ENCODE measurements at regions not wholly inside any gene's neighbourhood (a gene's known extent, or its start where the extent isn't known, plus 50 kb on each side); places are given as distances from the start of the nearest gene placed in this dataset.

- peak; percentile 47 to 66 for DNase-seq (ENCODE audit: low read depth in 1 of 2, low spot score in 2 of 2)
These were observed 155.2 kb downstream of the FAM43A start for GRCh38 chr3:194840661-194841514.

GRCh38 chr3:194841515-194841841 lies 155.8 kb downstream of the FAM43A start:
- H3K9me3 ChIP-seq (replicated peaks), result no peaks in the 10 kb centered on the region
- H3K36me3 ChIP-seq, result no peaks in the 10 kb centered on the region
- H3K27ac ChIP-seq, result no peak overlapping the region
- no peak overlapping the region for H3K4me3 ChIP-seq
- no peaks in the 10 kb centered on the region for H3K27me3 ChIP-seq (replicated peaks)
- no peak for DNase-seq (ENCODE audit: low read depth in 1 of 2, low spot score in 2 of 2)
- H3K4me1 ChIP-seq (replicated peaks), result peaks cover 10% of the 10 kb centered on the region

More at GRCh38 chr3:194840661-194841514, 155.2 kb downstream of the FAM43A start:
- no peak overlapping the region for H3K27ac ChIP-seq
- H3K9me3 ChIP-seq (replicated peaks), result no peaks in the 10 kb centered on the region
- peaks cover 10% of the 10 kb centered on the region for H3K4me1 ChIP-seq (replicated peaks)
- H3K27me3 ChIP-seq (replicated peaks), result no peaks in the 10 kb centered on the region
- no peak overlapping the region for H3K4me3 ChIP-seq
- no peaks in the 10 kb centered on the region for H3K36me3 ChIP-seq

- Histone ChIP-seq H3K27me3 (replicated peaks) (no peaks in the 10 kb centered on the region), H3K4me1 (replicated peaks) (peaks cover 10% of the 10 kb centered on the region), H3K9me3 (replicated peaks) (no peaks in the 10 kb centered on the region), H3K4me3 (no peak overlapping the region), H3K27ac (no peak overlapping the region), H3K36me3 (no peaks in the 10 kb centered on the region)
- DNase-seq (ENCODE audit: low read depth in 1 of 2, low spot score in 2 of 2), result no peak
These were observed 157.9 kb downstream of the FAM43A start for GRCh38 chr3:194843556-194843955.

GRCh38 chr3:194844046-194844445 lies 158.4 kb downstream of the FAM43A start:
- no peak overlapping the region for H3K27ac ChIP-seq
- DNase-seq (ENCODE audit: low read depth in 1 of 2, low spot score in 2 of 2), result no peak
- no peaks in the 10 kb centered on the region for H3K9me3 ChIP-seq (replicated peaks)
- peaks cover 10% of the 10 kb centered on the region for H3K4me1 ChIP-seq (replicated peaks)
- no peaks in the 10 kb centered on the region for H3K27me3 ChIP-seq (replicated peaks)
- H3K36me3 ChIP-seq, result no peaks in the 10 kb centered on the region
- H3K4me3 ChIP-seq, result no peak overlapping the region

- no peaks in the 10 kb centered on the region for H3K27me3 ChIP-seq (replicated peaks)
- no peaks in the 10 kb centered on the region for H3K36me3 ChIP-seq
- H3K27ac ChIP-seq, result no peak overlapping the region
- no peak for DNase-seq (ENCODE audit: low read depth in 1 of 2, low spot score in 2 of 2)
- H3K9me3 ChIP-seq (replicated peaks), result no peaks in the 10 kb centered on the region
- H3K4me3 ChIP-seq, result no peak overlapping the region
- peaks cover 4% of the 10 kb centered on the region for H3K4me1 ChIP-seq (replicated peaks)
These were observed 163.6 kb downstream of the FAM43A start for GRCh38 chr3:194849166-194849875.

GRCh38 chr3:194851254-194851653 lies 165.6 kb downstream of the FAM43A start:
- H3K36me3 ChIP-seq, result no peaks in the 10 kb centered on the region
- H3K27me3 ChIP-seq (replicated peaks), result no peaks in the 10 kb centered on the region
- no peak overlapping the region for H3K27ac ChIP-seq
- DNase-seq (ENCODE audit: low read depth in 1 of 2, low spot score in 2 of 2), result no peak
- peaks cover 4% of the 10 kb centered on the region for H3K4me1 ChIP-seq (replicated peaks)
- no peaks in the 10 kb centered on the region for H3K9me3 ChIP-seq (replicated peaks)
- no peak overlapping the region for H3K4me3 ChIP-seq

- no peak overlapping the region for H3K4me3 ChIP-seq
- no peaks in the 10 kb centered on the region for H3K9me3 ChIP-seq (replicated peaks)
- no peak for DNase-seq (ENCODE audit: low read depth in 1 of 2, low spot score in 2 of 2)
These were observed 166.3 kb downstream of the FAM43A start for GRCh38 chr3:194851941-194852340.

GRCh38 chr3:194852345-194852744 lies 166.7 kb downstream of the FAM43A start:
- DNase-seq (ENCODE audit: low read depth in 1 of 2, low spot score in 2 of 2), result no peak
- Histone ChIP-seq H3K27ac (no peak overlapping the region), H3K9me3 (replicated peaks) (no peaks in the 10 kb centered on the region), H3K4me1 (replicated peaks) (peaks cover 7% of the 10 kb centered on the region), H3K27me3 (replicated peaks) (no peaks in the 10 kb centered on the region), H3K36me3 (no peaks in the 10 kb centered on the region), H3K4me3 (no peak overlapping the region)

More at GRCh38 chr3:194851941-194852340, 166.3 kb downstream of the FAM43A start:
- Histone ChIP-seq H3K36me3 (no peaks in the 10 kb centered on the region), H3K27me3 (replicated peaks) (no peaks in the 10 kb centered on the region), H3K4me1 (replicated peaks) (peaks cover 4% of the 10 kb centered on the region), H3K27ac (no peak overlapping the region)

- Histone ChIP-seq H3K36me3 (no peaks in the 10 kb centered on the region), H3K27me3 (replicated peaks) (no peaks in the 10 kb centered on the region), H3K27ac (no peak overlapping the region)
These were observed 167.3 kb downstream of the FAM43A start for GRCh38 chr3:194852831-194853508.

GRCh38 chr3:194854206-194854605 lies 168.5 kb downstream of the FAM43A start:
- no peaks in the 10 kb centered on the region for H3K9me3 ChIP-seq (replicated peaks)
- H3K27me3 ChIP-seq (replicated peaks), result no peaks in the 10 kb centered on the region
- DNase-seq (ENCODE audit: low read depth in 1 of 2, low spot score in 2 of 2), result no peak
- no peak overlapping the region for H3K4me3 ChIP-seq
- peaks cover 10% of the 10 kb centered on the region for H3K4me1 ChIP-seq (replicated peaks)
- no peaks in the 10 kb centered on the region for H3K36me3 ChIP-seq
- H3K27ac ChIP-seq, result no peak overlapping the region

More at GRCh38 chr3:194852831-194853508, 167.3 kb downstream of the FAM43A start:
- H3K4me1 ChIP-seq (replicated peaks), result peaks cover 10% of the 10 kb centered on the region
- H3K9me3 ChIP-seq (replicated peaks), result no peaks in the 10 kb centered on the region
- DNase-seq (ENCODE audit: low read depth in 1 of 2, low spot score in 2 of 2), result no peak
- no peak overlapping the region for H3K4me3 ChIP-seq

- no peaks in the 10 kb centered on the region for H3K36me3 ChIP-seq
- no peak overlapping the region for H3K4me3 ChIP-seq
- no peaks in the 10 kb centered on the region for H3K9me3 ChIP-seq (replicated peaks)
- no peak for DNase-seq (ENCODE audit: low read depth in 1 of 2, low spot score in 2 of 2)
- no peaks in the 10 kb centered on the region for H3K27me3 ChIP-seq (replicated peaks)
- peaks cover 6% of the 10 kb centered on the region for H3K4me1 ChIP-seq (replicated peaks)
- H3K27ac ChIP-seq, result no peak overlapping the region
These were observed 169.1 kb downstream of the FAM43A start for GRCh38 chr3:194854659-194855390.

GRCh38 chr3:194856296-194856695 lies 170.6 kb downstream of the FAM43A start:
- H3K27ac ChIP-seq, result no peak overlapping the region
- peaks cover 6% of the 10 kb centered on the region for H3K4me1 ChIP-seq (replicated peaks)
- no peaks in the 10 kb centered on the region for H3K36me3 ChIP-seq
- H3K4me3 ChIP-seq, result no peak overlapping the region
- no peaks in the 10 kb centered on the region for H3K27me3 ChIP-seq (replicated peaks)
- no peak for DNase-seq (ENCODE audit: low read depth in 1 of 2, low spot score in 2 of 2)
- H3K9me3 ChIP-seq (replicated peaks), result no peaks in the 10 kb centered on the region

GRCh38 chr3:194857469-194858113 lies 171.9 kb downstream of the FAM43A start:
- DNase-seq (ENCODE audit: low read depth in 1 of 2, low spot score in 2 of 2), result peak in 1 of 2 experiments; percentile 34
- Histone ChIP-seq H3K36me3 (no peaks in the 10 kb centered on the region), H3K9me3 (replicated peaks) (no peaks in the 10 kb centered on the region), H3K4me3 (no peak overlapping the region), H3K4me1 (replicated peaks) (peaks cover 6% of the 10 kb centered on the region), H3K27me3 (replicated peaks) (no peaks in the 10 kb centered on the region), H3K27ac (no peak overlapping the region)

Data from SJSA1 (cell line).